Tibial nerve (tissue), 3 donors: ENCODE measurements at regions not wholly inside any gene's neighbourhood (a gene's known extent, or its start where the extent isn't known, plus 50 kb on each side); places are given as distances from the start of the nearest gene placed in this dataset.

Source experiments
- POLR2A ChIP-seq, 2 donors: fragments of 450-650 bp; IDR thresholded peaks; one replicate each; pipeline ENCODE4 v1.6.1; 2017; ENCODE audit warnings: antibody characterized with exemption in 2 of 2, mild to moderate bottlenecking in 2 of 2, moderate library complexity in 2 of 2
- TF ChIP-seq, protein P1 (sequence below), 5 experiments: fragments of 200-600 bp in 3 of 5; fragments of 450-650 bp in 2 of 5; sonication (generic) in 3 of 5; IDR thresholded peaks; one replicate each; pipeline ENCODE4 v1.5.1; 2016 to 2019; ENCODE audit warnings: antibody characterized with exemption in 5 of 5, mild to moderate bottlenecking in 3 of 5, moderate library complexity in 2 of 5

DNA sequence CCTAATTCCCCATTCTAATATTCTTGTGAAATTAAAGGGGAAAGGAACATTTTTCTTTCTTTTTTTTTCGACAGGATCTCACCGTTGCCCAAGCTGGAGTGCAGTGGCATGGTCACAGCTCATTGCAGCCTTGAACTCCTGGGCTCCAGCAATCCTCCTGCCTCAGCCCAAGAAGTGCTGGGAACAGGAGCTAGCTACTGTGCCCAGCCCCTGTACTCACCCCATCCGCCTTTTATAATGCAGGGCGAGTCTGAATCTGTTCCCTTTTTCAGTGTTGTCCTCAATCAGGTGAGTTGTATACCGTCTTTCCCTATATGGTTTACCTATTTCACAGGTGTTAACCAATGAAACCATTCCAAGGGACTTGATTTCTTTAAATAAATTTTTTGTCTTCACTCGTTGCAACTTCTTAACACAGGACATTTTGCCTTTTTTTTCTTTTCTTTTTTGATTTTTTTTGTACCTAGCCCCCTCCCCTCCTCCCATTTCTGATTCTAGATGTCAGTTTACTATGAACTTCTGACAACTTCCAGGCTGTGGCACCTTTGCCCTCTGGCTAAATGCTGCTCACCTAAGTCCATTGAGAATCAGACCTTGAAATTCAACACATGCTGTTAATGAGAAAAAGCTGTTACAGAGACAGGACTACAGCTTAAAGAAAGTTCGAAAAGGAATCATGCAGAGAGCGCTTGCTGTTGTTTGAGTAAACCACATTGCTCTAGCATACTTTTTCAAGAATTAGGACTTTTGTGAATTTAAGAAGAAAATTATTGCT, 562.1 kb upstream of the KLF12 start:
- TF ChIP-seq, protein P1, sequence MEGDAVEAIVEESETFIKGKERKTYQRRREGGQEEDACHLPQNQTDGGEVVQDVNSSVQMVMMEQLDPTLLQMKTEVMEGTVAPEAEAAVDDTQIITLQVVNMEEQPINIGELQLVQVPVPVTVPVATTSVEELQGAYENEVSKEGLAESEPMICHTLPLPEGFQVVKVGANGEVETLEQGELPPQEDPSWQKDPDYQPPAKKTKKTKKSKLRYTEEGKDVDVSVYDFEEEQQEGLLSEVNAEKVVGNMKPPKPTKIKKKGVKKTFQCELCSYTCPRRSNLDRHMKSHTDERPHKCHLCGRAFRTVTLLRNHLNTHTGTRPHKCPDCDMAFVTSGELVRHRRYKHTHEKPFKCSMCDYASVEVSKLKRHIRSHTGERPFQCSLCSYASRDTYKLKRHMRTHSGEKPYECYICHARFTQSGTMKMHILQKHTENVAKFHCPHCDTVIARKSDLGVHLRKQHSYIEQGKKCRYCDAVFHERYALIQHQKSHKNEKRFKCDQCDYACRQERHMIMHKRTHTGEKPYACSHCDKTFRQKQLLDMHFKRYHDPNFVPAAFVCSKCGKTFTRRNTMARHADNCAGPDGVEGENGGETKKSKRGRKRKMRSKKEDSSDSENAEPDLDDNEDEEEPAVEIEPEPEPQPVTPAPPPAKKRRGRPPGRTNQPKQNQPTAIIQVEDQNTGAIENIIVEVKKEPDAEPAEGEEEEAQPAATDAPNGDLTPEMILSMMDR (IDR thresholded peaks at IDR 0.05), result no peak
- TF ChIP-seq POLR2A (IDR thresholded peaks at IDR 0.05), result no peak
